Keratinocyte (primary cell): ENCODE measurements at regions not wholly inside any gene's neighbourhood (a gene's known extent, or its start where the extent isn't known, plus 50 kb on each side); places are given as distances from the start of the nearest gene placed in this dataset.

Source experiments
- DNase-seq: peaks from one replicate; pipeline ENCODE4 v3.0.0-alpha.2; 2011; ENCODE audit warnings: low read depth, missing footprints, low spot score
- FAIRE-seq: peaks from 2 replicates; lab custom pipeline; 2011; peaks lifted over from hg19 to GRCh38; lab: Jason Lieb, UNC
- H2AFZ ChIP-seq: 2 replicates; pipeline ENCODE4 v1.6.0; 2012; ENCODE audit warnings: low read length, control low read depth, inconsistent platforms; ENCODE audit not compliant: control insufficient read depth
- H3K27ac ChIP-seq: 2 replicates; pipeline ENCODE4 v1.5.1; 2011; ENCODE audit warnings: low read length; ENCODE audit not compliant: control insufficient read depth, insufficient read depth
- H3K27me3 ChIP-seq: 3 replicates; pipeline ENCODE4 v1.6.0; 2011; ENCODE audit warnings: low read length; ENCODE audit not compliant: control insufficient read depth, insufficient read depth; ENCODE audit errors: extremely low read depth
- H3K36me3 ChIP-seq, 2 experiments: 2 replicates in 1 of 2; 3 replicates in 1 of 2; pipeline ENCODE4 v1.5.1; 2011; ENCODE audit warnings: low read length in 2 of 2, mild to moderate bottlenecking in 1 of 2; ENCODE audit not compliant: control insufficient read depth in 2 of 2, insufficient read depth in 2 of 2; ENCODE audit errors: extremely low read depth in 1 of 2
- H3K4me1 ChIP-seq: 3 replicates; pipeline ENCODE4 v1.5.1; 2011; ENCODE audit warnings: low read length; ENCODE audit not compliant: control insufficient read depth, insufficient read depth; ENCODE audit errors: extremely low read depth
- H3K4me2 ChIP-seq: 3 replicates; pipeline ENCODE4 v1.6.0; 2011; ENCODE audit warnings: low read depth, low read length; ENCODE audit not compliant: control insufficient read depth, insufficient read depth; ENCODE audit errors: extremely low read depth
- H3K4me3 ChIP-seq, 3 experiments: fragments of 200-600 bp in 1 of 3; sonication (generic) in 1 of 3; 2 replicates in 2 of 3; 3 replicates in 1 of 3; pipeline ENCODE4 v1.5.1; 2011 to 2016; ENCODE audit warnings: low read length in 3 of 3, mild to moderate bottlenecking in 3 of 3, control low read depth in 2 of 3, inconsistent platforms in 1 of 3, low read depth in 1 of 3, mixed read lengths in 1 of 3, mixed run types in 1 of 3, moderate library complexity in 1 of 3; ENCODE audit not compliant: control insufficient read depth in 2 of 3, insufficient read depth in 2 of 3; ENCODE audit errors: extremely low read depth in 1 of 3
- H3K79me2 ChIP-seq: 2 replicates; pipeline ENCODE4 v1.6.0; 2012; ENCODE audit warnings: low read length; ENCODE audit not compliant: control insufficient read depth, insufficient read depth
- H3K9ac ChIP-seq: 3 replicates; pipeline ENCODE4 v1.6.0; 2011; ENCODE audit warnings: low read length; ENCODE audit not compliant: control insufficient read depth, insufficient read depth; ENCODE audit errors: extremely low read depth
- H3K9me1 ChIP-seq: 3 replicates; pipeline ENCODE4 v1.6.0; 2011; ENCODE audit warnings: low read length; ENCODE audit not compliant: control insufficient read depth, insufficient read depth; ENCODE audit errors: extremely low read depth
- H3K9me3 ChIP-seq: 2 replicates; pipeline ENCODE4 v1.5.1; 2012; ENCODE audit warnings: low read depth, low read length; ENCODE audit not compliant: control insufficient read depth
- H4K20me1 ChIP-seq: 3 replicates; pipeline ENCODE4 v1.6.0; 2011; ENCODE audit warnings: low read length; ENCODE audit not compliant: control insufficient read depth, insufficient read depth; ENCODE audit errors: extremely low read depth
- CTCF ChIP-seq, 3 experiments: IDR thresholded peaks in 1 of 3; conservative IDR thresholded peaks in 1 of 3; optimal IDR thresholded peaks in 1 of 3; 2 replicates in 2 of 3; 3 replicates in 1 of 3; pipeline versions ENCODE3 to v1.5.1; 2011; ENCODE audit warnings: low read length in 3 of 3, mild to moderate bottlenecking in 3 of 3, moderate library complexity in 2 of 3, control low read depth in 1 of 3, inconsistent platforms in 1 of 3; ENCODE audit not compliant: insufficient read depth in 2 of 3; ENCODE audit errors: extremely low read depth in 1 of 3
- EZH2 ChIP-seq: IDR thresholded peaks from one replicate; pipeline ENCODE4 v1.6.1; 2012; ENCODE audit warnings: inconsistent platforms, mild to moderate bottlenecking, low read length, moderate library complexity
- dilution Hi-C: fragments of 300-500 bp; cut with MboI; formaldehyde crosslinking; loops from one replicate; pipeline ENCODE4 v1.7.0; 2020; ENCODE audit warnings: low sequenced_read_pairs; ENCODE audit not compliant: extremely low pct_ligation_motif_present

DNA sequence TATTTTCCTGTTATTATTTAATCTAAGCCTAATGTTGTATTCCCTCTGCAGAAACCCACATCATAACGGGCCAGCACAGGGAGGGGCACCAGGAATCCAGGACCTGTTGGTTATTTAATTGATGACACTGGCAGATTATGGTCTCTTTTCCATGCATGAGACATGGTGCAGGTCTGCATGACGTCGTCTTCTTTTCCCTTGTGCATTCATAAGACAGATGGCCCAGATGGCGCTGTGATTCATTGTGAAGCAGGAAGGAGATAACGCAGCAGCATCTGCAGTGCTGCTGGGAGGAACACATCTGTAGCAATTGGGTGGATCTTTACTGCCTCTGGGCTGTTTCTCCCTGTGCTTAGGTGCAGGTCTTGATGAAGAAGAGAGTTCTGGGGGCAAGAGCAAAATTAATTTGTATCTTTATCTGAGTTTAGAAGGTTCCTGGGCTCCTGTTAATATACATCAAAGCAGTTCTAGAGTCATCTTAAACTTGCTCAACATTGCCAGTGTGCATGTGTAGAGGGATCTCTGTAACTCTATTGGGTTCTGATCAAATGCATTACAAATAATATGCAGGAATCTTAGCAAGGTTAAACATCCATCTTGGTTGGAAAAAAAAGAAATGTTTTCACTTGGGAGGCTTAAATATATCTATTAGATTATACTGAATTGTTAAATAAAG is 176.1 kb downstream of the PCSK1 start:
- TF ChIP-seq CTCF (optimal IDR thresholded peaks at IDR 0.05 in 1 of 3, IDR thresholded peaks at IDR 0.05 in 1 of 3, conservative IDR thresholded peaks at IDR 0.05 in 1 of 3; ENCODE audit: extremely low read depth in 1 of 3, insufficient read depth in 2 of 3, low read length in 3 of 3) (peak in 2 of 3 experiments; percentile 45 to 80), EZH2 (no peak)
- Histone ChIP-seq H3K79me2 (no peaks in the 10 kb centered on the region), H3K4me3 (no peak overlapping the region), H3K4me2 (no peak overlapping the region), H3K9me3 (no peaks in the 10 kb centered on the region), H3K27me3 (no peaks in the 10 kb centered on the region), H3K27ac (peak overlapping the region; percentile 3), H4K20me1 (no peaks in the 10 kb centered on the region), H3K9ac (no peak overlapping the region), H2AFZ (no peak overlapping the region), H3K4me1 (peaks cover 66% of the 10 kb centered on the region), H3K9me1 (no peaks in the 10 kb centered on the region), H3K36me3 (no peaks in the 10 kb centered on the region)
- dilution Hi-C loops, result no loop called here
- peak; percentile 71 for DNase-seq
- FAIRE-seq, result peak; percentile 98

DNA sequence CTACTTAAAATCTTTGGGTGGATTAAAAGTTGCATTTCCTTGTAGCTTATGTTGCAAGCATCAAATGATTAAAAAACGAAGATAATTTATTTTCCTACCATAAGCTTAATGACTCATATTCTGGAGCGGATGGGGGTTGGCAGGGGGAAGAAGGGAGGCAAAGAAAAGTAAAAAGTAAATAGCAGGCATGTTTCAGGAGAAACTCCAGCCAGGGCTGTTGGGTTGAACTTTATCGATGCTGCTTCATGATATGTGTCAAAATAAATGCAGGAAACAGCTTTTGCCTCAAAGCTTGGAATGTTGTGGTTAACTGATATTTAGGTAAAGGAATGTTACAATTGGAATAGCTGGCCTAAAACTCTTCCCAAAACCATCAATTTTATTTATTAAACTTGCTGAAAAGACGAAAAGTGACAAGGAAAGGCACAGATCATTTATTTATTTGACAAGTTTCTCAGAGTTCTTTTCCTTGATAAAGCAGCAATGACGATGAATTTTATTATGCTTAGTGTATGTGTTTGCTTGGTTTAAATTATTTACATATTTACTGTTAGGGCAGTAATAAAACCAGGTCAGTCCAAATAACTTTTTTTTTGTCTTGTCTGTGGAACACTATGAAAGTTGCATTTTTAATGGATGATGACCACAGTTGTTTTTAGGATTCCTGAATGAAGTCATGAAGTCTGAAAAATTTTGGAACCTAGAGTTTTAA is 177.9 kb downstream of the PCSK1 start:
- no peaks in the 10 kb centered on the region for H3K79me2 ChIP-seq
- TF ChIP-seq CTCF (optimal IDR thresholded peaks at IDR 0.05 in 1 of 3, IDR thresholded peaks at IDR 0.05 in 1 of 3, conservative IDR thresholded peaks at IDR 0.05 in 1 of 3; ENCODE audit: extremely low read depth in 1 of 3, insufficient read depth in 2 of 3, low read length in 3 of 3) (no peak), EZH2 (no peak)
- H3K4me2 ChIP-seq, result peak overlapping the region; percentile 28
- H3K9me1 ChIP-seq, result no peaks in the 10 kb centered on the region
- no peak overlapping the region for H2AFZ ChIP-seq
- H3K4me1 ChIP-seq, result peaks cover 66% of the 10 kb centered on the region
- H3K27me3 ChIP-seq, result no peaks in the 10 kb centered on the region
- peak; percentile 78 for FAIRE-seq
- H3K9ac ChIP-seq, result peak overlapping the region; percentile 20
- no peaks in the 10 kb centered on the region for H3K36me3 ChIP-seq
- no peak for DNase-seq
- dilution Hi-C loops, result no loop called here
- no peak overlapping the region for H3K4me3 ChIP-seq
- no peaks in the 10 kb centered on the region for H4K20me1 ChIP-seq
- H3K9me3 ChIP-seq, result no peaks in the 10 kb centered on the region
- H3K27ac ChIP-seq, result peak overlapping the region; percentile 54
